ENCODE measurements at regions not wholly inside any gene's neighbourhood (a gene's known extent, or its start where the extent isn't known, plus 50 kb on each side); places are given as distances from the start of the nearest gene placed in this dataset.

DNA sequence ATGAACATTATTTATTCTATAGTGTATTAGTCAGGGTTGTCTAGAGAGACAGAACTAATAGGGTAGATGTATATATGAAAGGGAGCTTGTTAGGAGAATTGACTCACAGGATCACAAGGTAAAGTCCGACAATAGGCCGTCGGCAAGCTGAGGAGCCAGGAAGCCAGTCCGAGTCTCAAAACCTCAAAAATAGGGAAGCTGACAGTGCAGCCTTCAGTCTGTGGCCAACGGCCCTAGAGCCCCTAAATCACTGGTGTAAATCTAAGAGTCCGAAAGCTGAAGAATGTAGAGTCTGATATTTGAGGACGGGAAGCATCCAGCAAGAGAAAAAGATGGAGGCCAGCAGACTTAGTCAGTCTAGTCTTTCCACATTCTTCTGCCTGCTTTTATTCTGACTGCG, 912.2 kb downstream of the FLRT2 start:
- no peak for TF ChIP-seq POLR2A (IDR thresholded peaks at IDR 0.05)
- TF ChIP-seq, protein P1, sequence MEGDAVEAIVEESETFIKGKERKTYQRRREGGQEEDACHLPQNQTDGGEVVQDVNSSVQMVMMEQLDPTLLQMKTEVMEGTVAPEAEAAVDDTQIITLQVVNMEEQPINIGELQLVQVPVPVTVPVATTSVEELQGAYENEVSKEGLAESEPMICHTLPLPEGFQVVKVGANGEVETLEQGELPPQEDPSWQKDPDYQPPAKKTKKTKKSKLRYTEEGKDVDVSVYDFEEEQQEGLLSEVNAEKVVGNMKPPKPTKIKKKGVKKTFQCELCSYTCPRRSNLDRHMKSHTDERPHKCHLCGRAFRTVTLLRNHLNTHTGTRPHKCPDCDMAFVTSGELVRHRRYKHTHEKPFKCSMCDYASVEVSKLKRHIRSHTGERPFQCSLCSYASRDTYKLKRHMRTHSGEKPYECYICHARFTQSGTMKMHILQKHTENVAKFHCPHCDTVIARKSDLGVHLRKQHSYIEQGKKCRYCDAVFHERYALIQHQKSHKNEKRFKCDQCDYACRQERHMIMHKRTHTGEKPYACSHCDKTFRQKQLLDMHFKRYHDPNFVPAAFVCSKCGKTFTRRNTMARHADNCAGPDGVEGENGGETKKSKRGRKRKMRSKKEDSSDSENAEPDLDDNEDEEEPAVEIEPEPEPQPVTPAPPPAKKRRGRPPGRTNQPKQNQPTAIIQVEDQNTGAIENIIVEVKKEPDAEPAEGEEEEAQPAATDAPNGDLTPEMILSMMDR (IDR thresholded peaks at IDR 0.05), result no peak

Data from thyroid gland (tissue), 4 donors.